Colonic mucosa (tissue), 4 donors: ENCODE measurements at regions not wholly inside any gene's neighbourhood (a gene's known extent, or its start where the extent isn't known, plus 50 kb on each side); places are given as distances from the start of the nearest gene placed in this dataset.

Experiments used
- DNase-seq: peaks from one replicate; pipeline ENCODE4 v3.0.0-alpha.2; 2020
- H3K27ac ChIP-seq: fragments of 200-600 bp; one replicate; pipeline ENCODE4 v1.8.0; 2021
- H3K27me3 ChIP-seq: fragments of 200-600 bp; one replicate; pipeline ENCODE4 v1.8.0; 2021
- H3K36me3 ChIP-seq: fragments of 200-600 bp; one replicate; pipeline ENCODE4 v1.8.0; 2021
- H3K4me1 ChIP-seq: fragments of 200-600 bp; one replicate; pipeline ENCODE4 v1.8.0; 2021; ENCODE audit warnings: mild to moderate bottlenecking
- H3K4me3 ChIP-seq: fragments of 200-600 bp; one replicate; pipeline ENCODE4 v1.8.0; 2021
- H3K9ac ChIP-seq, 2 donors: one replicate each; pipeline ENCODE4 v1.7.0; 2013; ENCODE audit warnings: control low read depth in 2 of 2, low read depth in 2 of 2, low read length in 2 of 2
- H3K9me3 ChIP-seq: fragments of 200-600 bp; one replicate; pipeline ENCODE4 v1.8.0; 2021
- intact Hi-C: fragments of 100-400 bp; cut with DNase I; formaldehyde crosslinking; loops from one replicate; pipeline ENCODE4 v1.14.1; 2022
- TF ChIP-seq, protein P1 (sequence below): fragments of 200-600 bp; IDR thresholded peaks from one replicate; pipeline ENCODE4 v1.8.0; 2022; ENCODE audit warnings: antibody characterized with exemption, mild to moderate bottlenecking
- donor health status: healthy.
- donor health status: DM: no; HTN: no; CAD: no.
- donor health status: DM: no; HTN: no; CAD: no.

DNA sequence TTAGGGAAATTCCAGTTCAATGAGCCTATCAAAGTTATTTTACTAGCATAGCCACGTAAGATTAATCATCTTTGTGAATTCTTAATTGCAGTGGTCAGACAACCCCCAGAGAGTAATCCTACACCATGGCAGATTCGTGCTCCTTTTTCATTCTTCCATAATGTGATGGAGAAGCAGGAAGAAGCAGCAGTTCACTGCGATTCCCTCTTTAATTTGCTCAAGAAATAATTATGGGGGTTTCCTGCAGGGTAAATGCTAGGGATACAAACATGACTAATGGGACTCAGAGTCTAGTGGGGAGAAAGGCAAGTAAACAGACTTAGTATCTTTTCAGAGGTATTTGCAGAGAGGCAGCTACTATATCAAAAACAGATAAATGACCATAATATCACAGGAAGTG, 175.8 kb upstream of the HNRNPA3 start:
- no peak overlapping the region for H3K4me3 ChIP-seq
- peaks cover 13% of the 10 kb centered on the region for H3K27me3 ChIP-seq
- no peaks in the 10 kb centered on the region for H3K36me3 ChIP-seq
- no peak for DNase-seq
- H3K9me3 ChIP-seq = no peaks in the 10 kb centered on the region
- TF ChIP-seq, protein P1, sequence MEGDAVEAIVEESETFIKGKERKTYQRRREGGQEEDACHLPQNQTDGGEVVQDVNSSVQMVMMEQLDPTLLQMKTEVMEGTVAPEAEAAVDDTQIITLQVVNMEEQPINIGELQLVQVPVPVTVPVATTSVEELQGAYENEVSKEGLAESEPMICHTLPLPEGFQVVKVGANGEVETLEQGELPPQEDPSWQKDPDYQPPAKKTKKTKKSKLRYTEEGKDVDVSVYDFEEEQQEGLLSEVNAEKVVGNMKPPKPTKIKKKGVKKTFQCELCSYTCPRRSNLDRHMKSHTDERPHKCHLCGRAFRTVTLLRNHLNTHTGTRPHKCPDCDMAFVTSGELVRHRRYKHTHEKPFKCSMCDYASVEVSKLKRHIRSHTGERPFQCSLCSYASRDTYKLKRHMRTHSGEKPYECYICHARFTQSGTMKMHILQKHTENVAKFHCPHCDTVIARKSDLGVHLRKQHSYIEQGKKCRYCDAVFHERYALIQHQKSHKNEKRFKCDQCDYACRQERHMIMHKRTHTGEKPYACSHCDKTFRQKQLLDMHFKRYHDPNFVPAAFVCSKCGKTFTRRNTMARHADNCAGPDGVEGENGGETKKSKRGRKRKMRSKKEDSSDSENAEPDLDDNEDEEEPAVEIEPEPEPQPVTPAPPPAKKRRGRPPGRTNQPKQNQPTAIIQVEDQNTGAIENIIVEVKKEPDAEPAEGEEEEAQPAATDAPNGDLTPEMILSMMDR = no peak
- no peaks in the 10 kb centered on the region for H3K4me1 ChIP-seq
- no peak overlapping the region for H3K9ac ChIP-seq
- H3K27ac ChIP-seq = no peak overlapping the region
- intact Hi-C loops = no loop called here

DNA sequence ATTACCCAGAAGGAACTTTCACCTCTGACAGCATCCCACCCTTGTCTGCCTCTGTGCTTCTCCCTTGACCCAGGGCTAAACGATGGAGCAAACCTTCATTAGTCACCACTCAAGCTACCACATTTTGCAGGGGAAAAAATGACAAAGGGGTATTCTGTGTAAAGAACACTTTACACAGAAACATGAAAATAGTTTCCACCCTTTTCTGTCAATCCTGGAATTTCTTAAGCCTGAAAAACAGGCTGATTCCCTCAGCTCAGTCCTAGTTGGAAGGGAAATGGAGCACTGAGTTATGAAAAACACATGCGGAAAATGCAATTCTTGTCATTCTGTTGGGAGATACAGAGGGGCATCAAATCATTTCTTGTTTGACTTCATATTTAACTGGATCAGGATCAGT, 175.0 kb upstream of the HNRNPA3 start:
- Histone ChIP-seq H3K27me3 (peaks cover 13% of the 10 kb centered on the region), H3K4me3 (no peak overlapping the region), H3K36me3 (no peaks in the 10 kb centered on the region), H3K9ac (no peak overlapping the region), H3K27ac (no peak overlapping the region), H3K9me3 (no peaks in the 10 kb centered on the region), H3K4me1 (no peaks in the 10 kb centered on the region)
- intact Hi-C loops = no loop called here
- TF ChIP-seq, protein P1 = no peak
- no peak for DNase-seq

DNA sequence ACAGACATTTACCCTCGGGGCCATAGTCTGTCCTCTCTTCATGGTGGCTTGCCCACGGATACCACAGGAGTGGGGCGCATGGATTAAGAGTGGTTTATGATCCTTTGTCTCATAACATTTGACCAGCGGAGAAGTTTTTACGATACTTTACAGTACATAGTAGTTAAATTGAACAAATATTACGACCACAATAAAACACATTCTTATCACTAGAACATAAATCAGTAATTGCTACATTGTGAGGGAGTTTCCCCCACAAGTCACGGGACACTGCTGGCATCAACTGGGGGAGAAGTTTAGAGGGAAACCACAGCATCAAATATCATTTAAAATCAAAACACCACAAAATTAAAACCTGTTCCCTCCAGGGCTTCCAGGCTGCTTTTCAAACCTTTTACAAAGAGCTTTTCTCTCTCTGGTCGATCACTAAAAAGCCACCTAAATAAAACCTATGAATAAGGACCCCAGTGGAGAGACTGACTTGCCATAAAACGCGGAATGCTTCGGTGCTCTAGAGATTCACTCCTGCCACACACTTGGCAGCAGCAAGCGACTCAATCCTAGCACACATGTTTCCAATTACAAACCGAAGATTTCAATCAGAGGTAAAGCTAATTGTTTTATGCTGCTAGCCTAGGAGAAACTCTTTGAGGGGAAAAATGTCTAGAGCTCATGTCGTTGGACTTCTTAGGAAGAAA, 173.7 kb upstream of the HNRNPA3 start:
- H3K4me3 ChIP-seq = no peak overlapping the region

DNA sequence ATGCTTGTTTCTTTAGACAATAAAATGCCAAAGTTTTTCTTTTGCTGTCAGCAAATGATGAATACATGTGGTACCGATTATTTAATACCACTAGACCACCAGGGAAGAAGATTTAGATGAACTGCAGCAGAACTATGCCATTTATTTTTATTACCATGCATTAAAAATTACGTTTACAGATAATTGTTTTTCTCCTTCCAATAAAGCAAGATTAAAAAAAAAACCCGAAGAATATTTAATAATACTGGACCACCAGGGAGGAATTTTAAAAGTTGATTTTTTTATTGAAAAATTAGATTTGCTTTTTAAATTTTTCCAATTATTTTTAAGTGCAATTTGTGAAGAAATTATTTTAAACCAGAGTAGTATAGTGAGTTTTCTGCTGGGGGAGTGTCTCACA, 170.3 kb upstream of the HNRNPA3 start:
- Histone ChIP-seq H3K27me3 (peaks cover 10% of the 10 kb centered on the region), H3K36me3 (no peaks in the 10 kb centered on the region), H3K4me1 (no peaks in the 10 kb centered on the region), H3K4me3 (no peak overlapping the region), H3K9me3 (no peaks in the 10 kb centered on the region), H3K27ac (no peak overlapping the region), H3K9ac (no peak overlapping the region)
- TF ChIP-seq, protein P1 = no peak
- intact Hi-C loops = no loop called here
- DNase-seq = no peak

More for the DNA sequence above, 173.7 kb upstream of the HNRNPA3 start:
- no peaks in the 10 kb centered on the region for H3K4me1 ChIP-seq
- H3K9me3 ChIP-seq = no peaks in the 10 kb centered on the region
- TF ChIP-seq, protein P1 = no peak
- intact Hi-C loops = no loop called here
- no peak for DNase-seq
- H3K27ac ChIP-seq = no peak overlapping the region
- no peaks in the 10 kb centered on the region for H3K36me3 ChIP-seq
- H3K27me3 ChIP-seq = peaks cover 13% of the 10 kb centered on the region
- no peak overlapping the region for H3K9ac ChIP-seq

DNA sequence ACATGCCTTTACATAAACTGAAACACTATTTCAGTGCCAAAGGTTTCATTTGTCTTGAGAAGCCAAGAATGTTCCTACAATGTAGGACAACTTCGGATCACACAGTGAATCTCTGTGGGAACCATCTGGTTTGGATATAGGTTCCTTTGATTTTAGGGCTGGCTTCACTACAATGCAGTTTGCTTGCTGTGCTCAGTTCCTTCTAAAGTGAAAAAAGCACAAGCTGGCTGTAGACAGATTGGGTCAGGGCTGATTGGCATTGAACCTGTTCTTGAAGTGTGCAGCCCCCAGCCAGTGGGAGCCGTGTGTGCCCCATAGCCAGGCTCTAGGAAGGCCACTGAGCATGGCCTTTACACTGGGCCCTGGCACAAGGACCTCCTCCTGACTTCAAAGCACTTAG, 167.9 kb upstream of the HNRNPA3 start:
- Histone ChIP-seq H3K27me3 (peaks cover 2% of the 10 kb centered on the region), H3K27ac (no peak overlapping the region), H3K36me3 (no peaks in the 10 kb centered on the region), H3K4me3 (no peak overlapping the region), H3K4me1 (no peaks in the 10 kb centered on the region), H3K9me3 (no peaks in the 10 kb centered on the region), H3K9ac (no peak overlapping the region)
- intact Hi-C loops = no loop called here
- TF ChIP-seq, protein P1 = no peak
- DNase-seq = no peak
